ENCODE measurements at regions not wholly inside any gene's neighbourhood (a gene's known extent, or its start where the extent isn't known, plus 50 kb on each side); places are given as distances from the start of the nearest gene placed in this dataset.
A peak's percentile ranks its signal among the peaks of the same experiment; 100 is the strongest.

GRCh38 chr13:79671420-79671819 is 190.5 kb downstream of the NDFIP2 start:
- no peak for DNase-seq (ENCODE audit: low read depth)

DNA sequence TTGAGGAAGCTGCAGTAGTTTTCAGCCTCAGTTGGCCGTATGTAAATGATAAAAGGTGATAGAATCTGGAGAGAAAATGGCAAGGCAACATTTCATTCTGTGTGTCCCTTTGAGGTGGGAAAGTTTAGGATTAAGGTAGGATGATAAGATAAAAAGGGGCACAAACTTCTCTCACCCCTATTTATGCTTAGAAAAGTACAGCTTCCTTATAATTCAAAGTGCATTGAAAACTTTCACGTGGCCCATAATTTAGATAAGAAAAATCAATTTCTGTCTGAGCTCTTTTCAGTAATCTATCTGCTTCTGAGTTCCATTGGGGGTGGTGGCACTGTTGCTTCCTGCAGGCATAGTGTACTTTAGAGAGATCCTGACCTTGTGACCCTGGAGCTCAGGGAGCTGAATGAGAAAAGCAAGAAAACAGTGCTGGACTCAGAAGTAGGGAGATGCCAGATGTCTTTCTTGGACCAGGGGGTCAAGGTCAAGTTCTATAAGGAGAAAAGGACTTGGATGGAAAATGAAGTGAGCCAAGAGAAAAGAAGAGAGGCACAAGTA is 187.3 kb downstream of the NDFIP2 start:
- no peak for DNase-seq (ENCODE audit: low read depth)

DNA sequence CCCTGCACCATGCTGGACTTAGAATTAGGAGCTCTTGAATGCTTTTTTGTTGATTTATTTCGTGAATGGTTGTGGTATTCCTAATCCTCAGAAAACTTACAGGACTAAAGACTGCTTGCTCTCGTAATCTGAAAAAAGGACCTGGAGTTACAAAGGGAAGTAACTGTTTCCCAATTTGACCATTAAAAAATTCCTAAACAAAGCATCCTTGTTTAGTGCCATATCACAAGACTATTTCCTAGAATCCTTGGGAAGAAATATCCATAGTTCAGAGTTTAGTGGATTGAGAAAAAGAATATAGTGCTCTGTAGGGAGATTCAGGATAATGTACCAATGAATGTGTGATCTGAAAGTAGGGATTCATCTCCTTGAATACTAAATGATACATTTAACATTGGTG is 186.8 kb downstream of the NDFIP2 start:
- DNase-seq (ENCODE audit: low read depth) = no peak

GRCh38 chr13:79663977-79664636 is 183.2 kb downstream of the NDFIP2 start:
- no peak for DNase-seq (ENCODE audit: low read depth)

DNA sequence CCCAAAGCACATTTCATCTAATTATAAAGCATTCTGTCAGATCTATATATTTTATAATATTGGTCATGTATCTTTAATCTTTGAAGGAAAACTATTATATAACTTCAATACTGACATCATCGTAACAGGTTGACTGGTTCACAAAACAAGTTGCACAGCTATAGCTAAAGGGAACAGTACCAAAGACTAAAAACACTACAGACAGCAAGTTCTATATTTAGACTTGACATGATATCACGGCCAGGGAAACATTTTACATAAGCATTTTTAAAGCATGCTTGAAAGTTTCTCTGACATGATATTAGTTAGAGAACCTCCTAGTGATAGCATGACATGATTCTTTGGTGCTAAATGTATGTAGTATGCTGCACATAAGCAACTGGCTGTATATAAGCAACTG is 182.5 kb downstream of the NDFIP2 start:
- DNase-seq (ENCODE audit: low read depth) = no peak

DNA sequence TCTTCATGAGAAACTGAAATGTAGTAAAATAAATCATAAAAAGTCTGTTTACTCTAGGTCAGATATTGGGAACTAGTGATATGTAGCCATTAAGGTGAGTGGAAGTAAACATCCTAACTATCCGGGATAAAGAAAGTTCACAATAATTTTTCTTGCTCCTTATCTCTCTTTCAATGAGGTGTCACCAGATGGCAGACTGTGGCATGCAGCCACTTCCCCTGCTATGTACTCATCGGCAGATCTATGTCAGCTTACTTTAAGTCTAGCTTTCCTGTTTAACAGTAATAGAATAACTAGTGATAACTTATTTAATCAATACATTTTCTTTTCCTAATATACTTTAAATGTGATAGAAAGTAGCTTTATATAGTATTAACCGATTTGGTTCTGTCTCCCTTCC is 181.9 kb downstream of the NDFIP2 start:
- no peak for DNase-seq (ENCODE audit: low read depth)

DNA sequence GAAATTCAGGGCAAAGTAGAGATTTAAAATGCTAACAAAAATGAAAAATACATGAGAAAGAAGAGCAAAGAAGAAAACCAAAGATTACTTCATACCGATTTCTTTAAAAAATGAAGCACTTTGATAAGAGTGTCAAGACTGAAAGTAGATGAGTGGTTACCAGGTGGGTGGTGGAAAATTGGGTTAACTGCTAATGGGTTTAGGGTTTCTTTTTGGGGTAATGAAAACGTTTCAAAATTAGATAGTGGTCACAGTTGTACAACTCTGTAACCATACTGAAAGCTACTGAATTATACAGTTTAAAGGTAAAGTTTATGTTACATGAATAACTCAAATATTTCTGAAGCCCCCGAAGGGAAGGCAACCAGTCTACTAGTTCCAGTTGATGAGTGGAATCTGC is 179.4 kb downstream of the NDFIP2 start:
- no peak for DNase-seq (ENCODE audit: low read depth)

DNA sequence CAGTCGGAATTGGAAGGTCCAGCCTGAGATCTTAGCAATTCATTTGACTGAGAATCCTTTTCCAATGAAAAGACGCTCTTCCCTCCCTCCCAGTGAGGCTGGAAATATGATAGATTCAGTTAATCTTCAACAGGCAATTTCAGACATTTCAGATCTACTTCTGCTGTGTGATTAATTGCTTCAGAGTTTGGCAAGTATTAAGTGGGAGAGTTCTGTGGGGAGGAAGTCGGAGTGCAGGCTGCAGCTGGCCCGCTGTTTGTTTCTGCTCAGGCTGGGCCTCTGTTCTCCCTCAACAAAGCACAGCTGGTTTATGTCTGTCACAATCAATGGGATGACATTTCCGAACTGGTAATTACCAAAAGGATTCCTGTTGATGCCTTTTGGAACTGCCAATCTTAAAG is 178.2 kb downstream of the NDFIP2 start:
- peak; percentile 14 for DNase-seq (ENCODE audit: low read depth)

DNA sequence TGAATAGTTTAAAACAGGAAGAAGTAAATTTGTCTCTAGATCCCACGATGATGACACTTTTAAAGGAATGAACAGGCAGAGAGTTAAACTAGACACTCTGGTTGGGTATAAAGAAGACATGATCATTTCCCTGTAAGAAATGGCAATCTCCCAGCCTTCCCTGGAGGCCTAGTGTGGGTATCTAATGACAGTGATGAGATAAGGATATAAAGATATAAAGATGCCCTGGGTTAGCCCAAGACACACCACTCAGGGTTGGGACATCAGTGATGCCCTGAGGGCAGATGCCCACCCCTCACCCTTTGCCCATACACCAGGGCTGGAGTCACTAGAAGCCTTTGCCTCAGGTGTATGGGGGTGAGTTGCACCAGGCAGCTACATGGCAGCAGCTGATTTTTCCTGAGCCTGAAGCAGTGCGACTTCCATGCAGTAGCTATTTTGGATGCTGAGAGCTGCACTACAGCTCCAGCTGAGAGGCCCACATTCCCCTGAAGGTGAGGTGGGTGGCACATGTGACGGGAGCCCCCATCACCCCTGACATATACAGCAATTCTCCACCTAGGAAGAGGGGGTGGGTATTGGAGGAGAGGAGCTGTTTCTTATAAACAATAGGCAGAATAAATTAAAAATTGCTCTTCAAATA is 177.5 kb downstream of the NDFIP2 start:
- no peak for DNase-seq (ENCODE audit: low read depth)

GRCh38 chr13:79655509-79655908 is 174.6 kb downstream of the NDFIP2 start:
- no peak for DNase-seq (ENCODE audit: low read depth)

- no peak for DNase-seq (ENCODE audit: low read depth)
These were observed 173.6 kb downstream of the NDFIP2 start for GRCh38 chr13:79654520-79654919.

- no peak for DNase-seq (ENCODE audit: low read depth)
These were observed 169.7 kb downstream of the NDFIP2 start for GRCh38 chr13:79650688-79651087.

DNA sequence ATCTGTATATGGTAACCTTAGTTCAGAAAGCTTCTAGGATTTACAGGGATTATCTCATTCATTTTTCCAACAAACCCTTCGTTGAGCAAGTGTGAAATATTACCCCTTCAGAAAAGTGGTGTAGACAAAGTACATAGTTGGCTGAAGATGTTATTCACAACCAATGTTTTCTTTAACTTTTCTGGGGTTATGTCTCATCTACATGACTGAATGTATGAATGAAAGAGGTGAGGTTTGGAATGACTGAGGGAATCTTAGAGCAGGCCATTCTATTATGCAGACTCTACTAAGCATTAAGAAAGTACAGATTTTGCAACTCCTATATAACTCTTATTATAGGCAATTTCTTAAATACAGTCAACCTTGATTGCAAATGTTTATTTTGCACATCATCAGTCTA is 167.2 kb downstream of the NDFIP2 start:
- no peak for DNase-seq (ENCODE audit: low read depth)

GRCh38 chr13:79647533-79647932 is 166.6 kb downstream of the NDFIP2 start:
- peak; percentile 85 for DNase-seq (ENCODE audit: low read depth)

DNA sequence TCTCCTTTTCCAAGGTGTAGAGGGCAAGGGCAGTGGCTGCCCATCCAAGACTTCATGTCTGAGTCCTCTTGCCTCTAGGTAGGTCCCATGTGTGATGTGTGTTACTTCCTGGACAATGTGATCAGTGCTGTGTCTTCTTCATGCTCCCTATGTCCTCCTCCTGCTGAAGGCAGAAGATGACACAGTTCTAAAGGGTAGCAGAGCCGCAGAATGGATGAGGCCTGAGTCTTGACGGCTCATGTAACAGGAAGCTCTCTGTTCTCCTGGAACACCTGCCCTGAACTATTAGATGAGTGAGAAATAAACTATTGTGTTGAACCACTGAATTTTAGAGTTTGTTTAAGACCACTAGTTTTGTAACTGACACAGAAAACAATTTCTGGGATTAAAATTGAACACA is 165.9 kb downstream of the NDFIP2 start:
- no peak for DNase-seq (ENCODE audit: low read depth)

DNA sequence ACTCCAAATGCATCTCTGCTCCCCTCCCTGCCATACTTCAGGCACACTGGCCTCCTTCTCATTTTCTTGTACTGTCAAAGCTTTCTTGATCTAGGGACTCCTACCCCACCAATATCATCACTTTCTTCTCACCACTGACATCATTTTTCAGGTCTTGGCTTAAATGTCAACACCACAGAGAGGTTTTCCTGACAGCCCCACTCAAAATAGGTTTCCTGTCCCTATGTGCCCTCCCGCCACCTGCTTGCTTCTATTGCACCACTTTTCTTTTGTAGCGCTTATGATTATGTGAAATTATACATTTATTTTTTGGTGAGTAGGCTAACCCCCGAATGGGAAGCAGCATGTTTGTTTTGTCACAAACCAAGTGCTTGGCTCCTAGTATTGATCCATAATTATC is 164.6 kb downstream of the NDFIP2 start:
- no peak for DNase-seq (ENCODE audit: low read depth)

DNA sequence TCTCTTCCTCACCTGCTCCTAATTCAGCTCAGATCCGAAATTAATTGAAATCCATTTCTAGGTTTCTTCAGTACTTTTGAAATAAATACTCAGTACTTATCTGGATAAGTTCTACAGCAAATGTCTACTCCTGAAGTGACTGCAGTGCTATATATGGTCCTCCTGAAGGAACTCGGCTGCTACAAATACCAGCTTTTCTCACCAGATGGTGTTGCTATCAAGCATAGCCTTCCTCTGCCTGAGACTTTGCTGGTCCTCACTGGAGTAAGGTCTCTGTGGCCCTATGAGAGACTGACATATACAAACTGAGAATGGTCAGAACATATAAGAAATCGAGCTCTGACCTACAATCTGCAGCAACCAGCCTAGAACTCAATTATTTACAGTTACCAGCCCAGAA is 161.6 kb downstream of the NDFIP2 start:
- DNase-seq (ENCODE audit: low read depth) = no peak

GRCh38 chr13:79637133-79637763 is 156.3 kb downstream of the NDFIP2 start:
- no peak for DNase-seq (ENCODE audit: low read depth)

GRCh38 chr13:79631051-79631659 is 150.2 kb downstream of the NDFIP2 start:
- peak; percentile 98 for DNase-seq (ENCODE audit: low read depth)

DNA sequence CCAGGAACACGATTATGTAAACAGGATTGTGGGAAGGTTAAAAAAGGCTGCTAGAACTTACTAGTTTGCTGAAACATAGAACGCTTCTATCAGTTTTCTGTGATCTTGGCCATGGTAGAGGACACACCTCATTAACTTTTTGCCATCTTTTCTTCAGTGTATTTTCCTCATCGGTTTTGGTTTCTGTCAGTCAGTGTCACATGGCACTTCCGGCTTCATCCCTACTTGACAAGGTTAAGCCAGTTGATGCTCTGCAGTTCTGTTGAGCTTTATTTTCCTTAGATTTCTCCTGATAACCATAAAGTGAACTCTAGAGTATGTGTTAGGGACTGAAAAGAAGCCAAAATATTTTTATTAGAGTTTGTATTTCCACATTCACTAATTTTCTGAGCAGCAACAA is 147.5 kb downstream of the NDFIP2 start:
- DNase-seq (ENCODE audit: low read depth) = peak; percentile 17

GRCh38 chr13:79626924-79627323 is 146.0 kb downstream of the NDFIP2 start:
- DNase-seq (ENCODE audit: low read depth) = no peak

- peak; percentile 73 for DNase-seq (ENCODE audit: low read depth)
These were observed 144.6 kb downstream of the NDFIP2 start for GRCh38 chr13:79625517-79625916.

- DNase-seq (ENCODE audit: low read depth) = peak; percentile 57
These were observed 140.9 kb downstream of the NDFIP2 start for GRCh38 chr13:79621902-79622301.

All from renal cortical epithelial cell (primary cell).